ENCODE measurements at regions not wholly inside any gene's neighbourhood (a gene's known extent, or its start where the extent isn't known, plus 50 kb on each side); places are given as distances from the start of the nearest gene placed in this dataset.

GRCh38 chr3:106119614-106120082 lies 250.8 kb upstream of the CBLB start:
- TF ChIP-seq RXRA (IDR thresholded peaks at IDR 0.05; ENCODE audit: borderline replicate concordance, low read depth), result peak; percentile 52; the same call in 1 of the 2 replicates
- peak; percentile 56 for TF ChIP-seq JUND (IDR thresholded peaks at IDR 0.05)
- TF ChIP-seq EP300 (IDR thresholded peaks at IDR 0.05; ENCODE audit: borderline replicate concordance in 1 of 2, low read depth in 1 of 2, low read length in 1 of 2), result peak in 1 of 2 experiments; percentile 68; a peak in 1 of 4 replicates
- peak; percentile 38; the same call in 1 of the 2 replicates for TF ChIP-seq NFIC (IDR thresholded peaks at IDR 0.05; ENCODE audit: borderline replicate concordance)
- TF ChIP-seq YY1 (IDR thresholded peaks at IDR 0.05; ENCODE audit: low read depth), result no peak
- TF ChIP-seq TCF12 (IDR thresholded peaks at IDR 0.05), result peak; percentile 82
- no peak for TF ChIP-seq USF2 (IDR thresholded peaks at IDR 0.05; ENCODE audit: borderline replicate concordance, low read depth, low read length)
- peak; percentile 78 for TF ChIP-seq PBX3 (IDR thresholded peaks at IDR 0.05)
- peak; percentile 57 for TF ChIP-seq MAX (IDR thresholded peaks at IDR 0.05; ENCODE audit: low read depth)
- no peaks in the 10 kb centered on the region for H3K36me3 ChIP-seq (replicated peaks in 1 of 2; ENCODE audit: control insufficient read depth in 1 of 2, insufficient read depth in 2 of 2, low read length in 1 of 2)
- H3F3A ChIP-seq (replicated peaks; ENCODE audit: insufficient read depth), result peaks cover 12% of the 10 kb centered on the region
- ChIA-PET CTCF (interaction anchor here (0.6 kb wide), 1 partner anchor 40 kb away, joined by 3 read pairs; no protein-coding TSS in a partner anchor), POLR2A (no interaction called here)
- no peaks in the 10 kb centered on the region for H4K20me1 ChIP-seq (ENCODE audit: insufficient read depth)
- no peaks in the 10 kb centered on the region for H3K9me3 ChIP-seq
- no peaks in the 10 kb centered on the region for H3K79me2 ChIP-seq (ENCODE audit: insufficient read depth)
- H3K4me1 ChIP-seq (ENCODE audit: control insufficient read depth in 1 of 2, insufficient read depth in 2 of 2, low read depth in 1 of 2, low read length in 1 of 2), result no peaks in the 10 kb centered on the region; a peak in 1 of 4 replicates
- peak overlapping the region; percentile 33 for H2AFZ ChIP-seq (ENCODE audit: low read depth)
- no peaks in the 10 kb centered on the region for H3K9me2 ChIP-seq
- H3K4me3 ChIP-seq (ENCODE audit: low read depth in 2 of 2, low read length in 1 of 2), result no peak overlapping the region
- 35% methylated on average over 1 of the region's 1 CpG for WGBS (ENCODE audit: low lambda C conversion rate)
- H3K9ac ChIP-seq, result no peak overlapping the region; the same call in 1 of the 2 replicates
- H3K27ac ChIP-seq (ENCODE audit: low read depth in 2 of 2, low read length in 1 of 2), result peak overlapping the region in 1 of 2 experiments; percentile 81; a peak in 2 of 4 replicates
- H3K4me2 ChIP-seq, result 0 out of 2 replicates have a peak overlapping the region, but pooled peaks have one; percentile 8
- H3K27me3 ChIP-seq (ENCODE audit: insufficient read depth), result no peaks in the 10 kb centered on the region
- DNase-seq, result no peak

- Histone ChIP-seq H3K36me3 (replicated peaks in 1 of 2; ENCODE audit: control insufficient read depth in 1 of 2, insufficient read depth in 2 of 2, low read length in 1 of 2) (no peaks in the 10 kb centered on the region), H3K4me1 (ENCODE audit: control insufficient read depth in 1 of 2, insufficient read depth in 2 of 2, low read depth in 1 of 2, low read length in 1 of 2) (peaks cover 0 to 3% of the 10 kb centered on the region in 2 experiments; a peak in 2 of 4 replicates), H4K20me1 (ENCODE audit: insufficient read depth) (no peaks in the 10 kb centered on the region), H3F3A (replicated peaks; ENCODE audit: insufficient read depth) (peaks cover 12% of the 10 kb centered on the region), H3K4me2 (peak overlapping the region; percentile 8; the same call in 1 of the 2 replicates), H3K9me2 (no peaks in the 10 kb centered on the region), H3K4me3 (ENCODE audit: low read depth in 2 of 2, low read length in 1 of 2) (no peak overlapping the region), H3K27me3 (ENCODE audit: insufficient read depth) (no peaks in the 10 kb centered on the region), H3K9me3 (no peaks in the 10 kb centered on the region), H3K27ac (ENCODE audit: low read depth in 2 of 2, low read length in 1 of 2) (peak overlapping the region in 1 of 2 experiments; percentile 81; a peak in 2 of 4 replicates), H3K79me2 (ENCODE audit: insufficient read depth) (no peaks in the 10 kb centered on the region), H3K9ac (no peak overlapping the region; the same call in 1 of the 2 replicates), H2AFZ (ENCODE audit: low read depth) (no peak overlapping the region)
- 60% methylated on average over 4 of the region's 4 CpGs for WGBS (ENCODE audit: low lambda C conversion rate)
- DNase-seq, result no peak
- ChIA-PET POLR2A (no interaction called here), CTCF (no interaction called here)
- TF ChIP-seq EP300 (IDR thresholded peaks at IDR 0.05; ENCODE audit: borderline replicate concordance in 1 of 2, low read depth in 1 of 2, low read length in 1 of 2) (no peak), TAF1 (IDR thresholded peaks at IDR 0.05; ENCODE audit: borderline replicate concordance, low read depth, low read length) (no peak), FOSL2 (IDR thresholded peaks at IDR 0.05; ENCODE audit: borderline replicate concordance, low read depth) (peak; percentile 33; the same call in 1 of the 2 replicates), JUND (IDR thresholded peaks at IDR 0.05) (peak; percentile 14; the same call in 1 of the 2 replicates), MAX (IDR thresholded peaks at IDR 0.05; ENCODE audit: low read depth) (no peak), TCF12 (IDR thresholded peaks at IDR 0.05) (peak; percentile 40)
These were observed 251.5 kb upstream of the CBLB start for GRCh38 chr3:106120356-106120755.

All from SK-N-SH (cell line).